ENCODE measurements at regions not wholly inside any gene's neighbourhood (a gene's known extent, or its start where the extent isn't known, plus 50 kb on each side); places are given as distances from the start of the nearest gene placed in this dataset.

- no peak for TF ChIP-seq POLR2A (IDR thresholded peaks at IDR 0.05)
- no peak for TF ChIP-seq CTCF (IDR thresholded peaks at IDR 0.05)
These were observed 483.5 kb downstream of the UTRN start for GRCh38 chr6:144768551-144769075.
